GM18508 (cell line): ENCODE measurements at regions not wholly inside any gene's neighbourhood (a gene's known extent, or its start where the extent isn't known, plus 50 kb on each side); places are given as distances from the start of the nearest gene placed in this dataset.
"Not testable (repeated sequence)": the region's sequence is repeated elsewhere in the genome, so short reads cannot be mapped to it uniquely, and the experiment has no call there.

Experiments used
- ATAC-seq: cut with Tn5 transposase; IDR thresholded peaks from one replicate; pipeline ENCODE4 v1.9.1; 2021; ENCODE audit warnings: moderate number of reproducible peaks; ENCODE audit not compliant: insufficient read depth, unreplicated experiment

DNA sequence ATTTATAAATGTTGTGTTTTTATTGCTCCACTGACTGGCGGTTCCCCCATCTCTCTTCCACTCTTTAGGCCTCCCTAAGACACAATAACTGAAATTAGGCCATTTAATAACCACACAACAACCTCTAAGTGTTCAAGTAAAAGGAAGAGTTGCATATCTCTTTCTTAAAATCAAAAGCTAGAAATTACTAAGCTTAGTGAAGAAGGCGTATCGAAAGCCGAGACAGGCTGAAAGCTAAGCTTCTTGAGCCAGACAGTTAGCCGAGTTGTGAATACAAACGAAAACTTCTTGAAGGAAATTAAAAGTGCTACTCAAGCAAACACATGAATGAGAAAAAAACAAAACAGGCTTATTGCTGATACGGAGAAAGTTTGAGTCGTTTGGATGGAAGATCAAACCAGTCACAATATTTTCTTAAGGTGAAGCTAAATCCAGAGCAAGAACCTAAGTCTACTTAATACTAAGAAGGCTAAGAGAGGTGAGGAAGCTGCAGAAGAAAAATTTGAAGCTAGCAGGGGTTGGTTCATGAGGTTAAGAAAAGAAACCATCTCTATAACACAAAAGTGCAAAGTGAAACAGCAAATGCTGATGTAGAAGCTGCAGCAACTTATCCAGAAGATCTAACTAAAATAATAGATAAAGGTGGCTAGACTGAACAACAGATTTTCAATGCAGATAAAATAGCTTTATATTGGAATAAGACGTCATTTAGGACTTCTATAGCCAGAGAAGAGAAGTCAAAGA is 194.0 kb upstream of the TTC29 start:
- no peak for ATAC-seq

DNA sequence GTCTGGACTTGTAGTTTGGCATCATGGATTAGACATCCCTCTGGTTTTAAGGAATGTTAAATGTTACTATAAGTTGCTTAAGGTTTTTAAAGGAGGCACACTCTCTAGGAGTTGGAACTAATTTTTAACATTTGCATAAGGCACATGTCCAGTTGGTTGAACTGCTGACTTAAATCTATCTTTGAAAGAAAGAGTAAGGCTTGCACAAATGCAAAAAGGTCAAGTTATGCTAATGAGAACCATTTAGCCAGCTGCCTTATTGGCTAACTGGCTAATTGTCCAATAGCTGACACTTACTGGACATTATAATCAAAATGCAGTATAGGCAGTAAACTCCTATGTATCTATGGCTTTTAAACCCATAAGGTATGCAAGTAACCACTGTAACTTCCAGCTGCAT is 206.1 kb upstream of the TTC29 start:
- ATAC-seq, result no peak

DNA sequence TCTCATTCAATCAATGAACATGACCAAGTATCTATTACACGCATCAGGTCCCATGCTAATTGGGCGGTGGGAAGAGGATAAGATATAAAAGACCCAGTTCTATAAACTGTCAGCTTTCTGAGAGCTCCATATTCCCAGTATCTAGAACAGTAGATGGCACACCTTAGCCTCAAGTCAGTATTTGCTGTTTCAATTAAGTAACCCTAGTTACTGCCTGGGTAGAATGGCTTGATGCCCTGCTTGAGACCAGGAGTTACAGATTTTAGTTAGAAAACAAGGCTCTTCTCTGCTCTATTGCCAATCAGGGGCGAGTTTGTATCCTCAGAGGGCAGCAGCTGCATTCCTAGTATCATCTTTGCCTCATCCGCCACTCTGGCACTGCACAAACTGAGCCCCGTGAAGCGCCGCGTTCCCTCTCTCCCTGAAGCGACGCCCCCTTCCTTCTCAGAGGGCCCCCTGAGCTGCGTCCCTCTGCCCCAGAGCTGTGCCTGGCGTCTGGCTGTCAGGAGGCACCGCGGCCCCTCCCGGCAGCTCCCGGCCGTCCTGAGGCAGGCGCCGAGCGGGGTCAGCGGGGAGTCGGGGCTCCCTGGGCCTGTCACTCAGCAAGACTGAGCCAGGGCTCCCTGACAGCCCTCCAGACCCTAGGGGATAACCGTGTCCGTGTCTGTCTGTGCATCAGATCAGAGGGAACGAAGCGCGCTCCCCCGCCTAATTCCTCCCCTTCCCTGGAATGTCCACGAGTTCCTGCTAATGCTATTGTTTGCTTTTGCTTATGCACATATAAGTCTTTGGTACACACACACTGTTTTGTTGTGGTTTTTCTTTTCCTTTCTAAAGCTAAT is 212.4 kb upstream of the TTC29 start:
- no peak for ATAC-seq

DNA sequence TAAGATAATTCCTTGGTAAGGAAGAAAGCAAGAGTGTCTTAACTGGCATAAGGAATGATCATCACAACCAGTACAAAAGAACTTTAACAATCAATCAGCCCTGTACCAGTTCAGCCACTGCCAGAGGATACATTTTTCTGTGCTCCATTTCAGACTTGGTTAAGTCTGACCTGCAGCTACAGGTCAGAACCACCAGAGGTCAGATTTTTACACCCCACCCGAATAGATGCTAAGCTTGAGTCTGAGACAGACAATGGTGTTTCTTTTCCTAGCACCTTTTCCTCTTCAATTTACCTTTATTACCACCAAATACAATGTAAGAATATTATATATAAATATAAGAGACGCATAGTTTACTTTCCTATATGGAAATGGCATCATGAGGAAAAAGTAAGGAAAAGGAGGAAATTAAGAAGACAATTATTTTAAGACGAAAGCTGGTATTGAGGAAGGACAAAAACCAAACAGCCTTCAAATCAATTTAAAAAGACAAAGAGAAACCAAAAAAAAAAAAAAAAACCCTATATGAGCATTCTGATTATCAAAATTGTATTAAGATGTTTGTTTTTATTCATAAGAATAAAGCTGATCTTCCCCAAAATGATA is 215.3 kb upstream of the TTC29 start:
- ATAC-seq, result peak; percentile 84

DNA sequence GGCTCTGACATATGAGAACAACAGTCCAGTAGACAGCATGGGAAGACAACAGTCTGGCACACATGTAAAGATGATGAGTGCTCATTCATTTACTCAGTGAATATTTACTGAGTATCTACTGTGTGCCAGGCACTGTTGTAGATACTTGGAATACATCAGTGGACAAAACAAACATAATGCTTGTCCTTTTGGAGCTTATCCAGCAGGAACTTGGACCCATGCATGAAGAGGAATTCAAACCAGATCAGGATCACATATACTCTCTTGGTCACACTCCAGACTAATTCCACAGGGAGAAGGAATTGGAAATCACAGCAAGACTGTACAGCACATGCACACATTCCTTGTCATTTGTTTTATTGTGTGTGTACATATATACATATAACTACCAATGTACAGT is 217.6 kb upstream of the TTC29 start:
- ATAC-seq, result no peak

DNA sequence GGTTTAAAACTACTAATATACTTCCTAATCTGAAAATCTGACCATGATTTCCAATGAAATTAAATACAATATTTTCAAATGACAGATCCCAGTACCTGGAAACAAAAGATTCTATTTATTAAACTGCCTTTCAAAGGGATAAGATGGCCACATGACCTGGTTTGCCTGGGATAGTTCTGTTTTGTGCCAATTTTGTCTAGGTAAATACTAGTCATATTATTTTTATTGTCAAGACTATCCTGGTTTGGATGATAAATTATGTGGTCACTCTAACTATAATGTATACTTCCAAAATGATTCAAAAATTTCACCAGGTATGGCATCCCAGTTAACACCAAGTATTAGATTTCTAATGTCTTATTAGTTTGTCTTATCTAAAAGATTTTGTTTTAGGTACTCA is 222.5 kb upstream of the TTC29 start:
- ATAC-seq, result not testable (repeated sequence)

DNA sequence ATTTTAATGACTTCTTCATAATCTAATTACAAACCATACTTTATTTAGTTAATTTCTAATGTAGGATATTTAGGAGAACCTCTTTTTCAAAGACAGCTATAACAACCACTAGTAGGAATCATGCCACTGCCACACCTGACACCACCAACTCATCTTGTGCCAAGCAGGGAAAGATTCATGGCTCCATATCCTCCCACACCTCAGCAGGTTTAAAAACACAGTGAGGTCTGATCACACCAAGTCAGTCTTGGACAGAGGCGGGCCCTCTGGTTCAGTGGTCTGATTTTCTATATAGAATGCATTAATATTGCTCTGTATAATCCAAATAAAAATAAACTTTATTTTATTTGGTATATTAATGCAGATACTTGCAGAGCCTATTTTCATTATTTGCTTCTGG is 227.7 kb upstream of the TTC29 start:
- no peak for ATAC-seq

DNA sequence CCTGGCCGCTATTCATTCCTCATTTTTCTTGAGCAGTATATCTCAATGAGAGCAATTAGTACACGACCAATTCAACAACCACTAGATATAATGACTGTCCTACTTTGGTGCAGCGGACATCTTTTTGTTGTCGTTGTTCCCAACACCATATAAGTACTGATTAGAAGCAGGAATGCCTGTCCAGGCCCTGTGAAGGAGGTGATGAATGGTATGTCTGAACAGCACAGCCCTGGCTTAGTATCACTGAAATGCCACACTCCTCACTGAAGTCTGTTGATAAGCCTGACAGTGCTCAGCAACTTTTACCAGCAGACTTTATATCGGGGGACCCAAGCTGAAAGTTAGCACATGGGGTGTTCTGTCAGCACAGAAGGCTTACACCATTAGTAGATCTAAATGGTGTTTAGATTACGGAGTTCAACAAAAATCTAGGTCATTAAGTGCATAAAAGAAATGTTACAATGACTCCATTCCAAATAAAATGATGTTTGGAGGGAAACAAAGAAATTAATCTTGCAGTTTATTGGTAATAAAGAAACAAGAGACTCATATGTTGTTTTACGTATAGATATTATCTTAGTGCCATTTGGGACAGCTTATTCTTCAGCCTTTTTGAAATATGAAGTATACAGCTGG is 228.3 kb upstream of the TTC29 start:
- no peak for ATAC-seq

DNA sequence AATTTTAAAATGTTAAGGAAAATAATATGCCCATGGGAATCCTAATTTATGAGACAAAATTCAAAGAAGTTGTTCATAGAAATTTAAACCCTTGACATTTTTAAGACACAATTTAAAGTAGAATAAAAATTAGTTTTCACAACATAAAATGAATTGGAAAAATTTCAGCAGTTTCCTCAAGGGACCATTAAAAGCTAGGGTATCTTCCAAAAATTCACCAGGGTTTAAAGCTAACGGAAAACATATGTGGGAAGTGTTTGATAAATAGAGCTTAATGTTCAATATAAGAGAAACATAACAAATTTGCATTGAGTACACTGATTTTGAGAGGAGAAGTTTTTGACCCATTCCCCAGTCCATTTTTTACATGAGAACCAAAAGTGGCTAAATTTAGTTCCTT is 228.9 kb upstream of the TTC29 start:
- ATAC-seq, result no peak

DNA sequence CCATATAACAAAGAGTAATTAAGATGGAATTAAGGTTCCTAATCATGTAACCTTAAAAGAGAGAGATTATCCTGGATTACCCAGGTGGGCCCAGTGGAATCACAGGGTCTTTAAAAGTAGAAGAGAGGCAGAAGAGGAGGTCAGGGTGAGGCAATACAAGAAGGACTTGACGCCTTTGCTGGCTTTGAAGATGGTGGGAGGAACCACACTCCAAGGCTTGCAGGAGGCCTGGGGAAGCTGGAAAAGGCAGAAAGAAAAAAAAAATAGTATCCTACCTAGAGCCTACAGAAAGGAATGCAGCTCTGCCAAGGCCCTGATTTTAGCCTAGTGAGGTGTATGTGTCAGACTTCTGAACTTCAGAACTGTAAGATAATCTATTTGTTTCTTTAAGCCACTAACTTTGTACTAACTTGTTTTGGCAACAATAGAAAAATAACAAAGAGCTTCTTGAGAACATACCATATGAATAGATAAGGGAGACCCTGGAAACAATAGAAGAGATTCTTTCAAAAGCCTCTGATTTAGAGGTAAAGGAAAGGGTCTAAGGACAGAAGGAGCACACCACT is 229.9 kb upstream of the TTC29 start:
- no peak for ATAC-seq

DNA sequence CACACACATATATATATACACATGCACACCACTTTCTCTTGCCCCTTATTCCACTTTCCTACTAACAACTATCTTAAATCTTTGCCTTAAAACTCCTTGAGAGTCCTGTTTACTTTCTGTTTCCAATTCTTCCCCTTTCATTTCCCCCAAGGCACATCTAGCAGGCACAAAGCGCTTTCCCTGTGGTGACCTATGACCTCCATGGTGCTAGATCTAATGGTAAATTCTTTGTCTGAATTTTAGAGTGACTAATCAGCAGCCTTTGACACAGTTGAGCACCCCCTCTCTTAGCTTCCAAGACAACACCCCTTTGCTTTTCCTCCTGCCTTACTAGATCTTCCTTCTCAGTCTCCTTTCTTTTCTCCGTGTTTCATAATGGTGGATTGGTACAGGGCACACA is 236.4 kb upstream of the TTC29 start:
- ATAC-seq, result no peak

DNA sequence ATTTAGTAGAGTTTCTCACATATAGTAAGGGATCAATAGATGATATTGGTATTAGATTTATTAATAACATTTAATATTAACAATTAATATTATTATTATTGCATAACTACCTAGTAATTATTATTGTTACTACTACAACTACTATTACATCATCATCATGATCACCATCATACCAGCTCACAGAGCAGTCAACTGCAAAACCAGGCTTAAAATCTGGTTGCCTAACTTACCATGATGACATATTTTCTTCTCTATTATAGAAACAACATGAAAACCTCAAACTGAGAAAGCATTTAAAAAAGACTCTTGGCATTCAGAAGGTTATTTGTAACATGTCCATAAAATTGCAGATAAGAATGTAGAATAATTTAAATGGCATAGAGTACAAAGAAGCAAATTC is 247.0 kb upstream of the TTC29 start:
- no peak for ATAC-seq

DNA sequence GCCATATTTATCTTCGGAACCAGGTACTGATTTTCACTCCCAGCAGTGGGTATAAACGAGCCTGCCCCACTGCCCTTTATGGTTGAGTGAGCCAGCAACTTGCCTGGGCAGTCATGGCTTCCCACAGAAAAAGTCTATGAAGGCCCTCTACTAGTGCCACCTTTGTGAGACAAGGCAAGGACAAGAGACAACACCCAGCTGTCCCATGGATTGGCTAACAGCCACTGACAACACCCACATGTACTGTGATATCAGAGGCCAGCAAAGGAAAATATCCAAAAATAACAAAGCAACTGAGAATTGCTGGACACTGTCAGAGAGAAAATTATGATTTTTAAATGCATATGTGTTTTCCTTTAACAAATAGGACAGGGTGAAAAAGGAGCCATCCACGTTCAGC is 248.4 kb upstream of the TTC29 start:
- no peak for ATAC-seq

DNA sequence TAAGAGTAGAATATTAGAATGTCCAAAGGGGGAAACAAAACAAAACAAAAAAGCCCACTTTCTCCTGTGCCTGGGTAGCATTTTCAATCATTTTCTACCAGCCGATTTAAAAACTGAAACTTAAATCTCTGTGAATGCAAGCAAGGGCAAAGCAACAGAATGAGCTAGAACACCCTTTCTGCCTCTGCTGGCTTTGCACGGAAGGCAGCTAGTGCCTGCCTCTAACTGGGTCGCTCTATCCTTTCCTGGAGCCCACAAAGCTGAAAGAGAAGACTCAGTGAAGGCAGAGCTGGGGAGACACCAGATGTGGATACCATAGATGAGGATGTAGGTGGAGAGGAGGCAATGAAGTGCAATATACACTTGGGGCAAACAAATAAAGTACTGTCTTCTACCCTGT is 248.9 kb upstream of the TTC29 start:
- no peak for ATAC-seq

DNA sequence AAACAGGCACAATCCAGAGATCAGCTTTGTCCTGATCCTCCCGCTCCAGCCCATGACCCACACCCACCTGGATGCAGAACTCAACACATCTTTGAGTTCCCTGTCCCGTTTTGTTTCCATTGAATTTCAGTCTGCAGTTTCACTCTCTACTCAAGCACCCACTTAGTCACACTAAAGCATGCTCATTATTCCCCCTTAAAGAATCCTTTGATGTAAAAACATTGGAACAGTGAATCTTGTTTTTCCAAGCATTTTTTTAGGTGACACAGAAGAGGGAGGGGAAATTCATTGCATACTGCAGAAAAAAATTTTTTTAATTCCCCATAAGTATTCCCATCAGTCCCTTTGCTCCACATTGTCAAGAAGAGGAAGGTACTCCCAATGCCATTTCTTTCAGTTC is 249.7 kb upstream of the TTC29 start:
- ATAC-seq, result no peak

DNA sequence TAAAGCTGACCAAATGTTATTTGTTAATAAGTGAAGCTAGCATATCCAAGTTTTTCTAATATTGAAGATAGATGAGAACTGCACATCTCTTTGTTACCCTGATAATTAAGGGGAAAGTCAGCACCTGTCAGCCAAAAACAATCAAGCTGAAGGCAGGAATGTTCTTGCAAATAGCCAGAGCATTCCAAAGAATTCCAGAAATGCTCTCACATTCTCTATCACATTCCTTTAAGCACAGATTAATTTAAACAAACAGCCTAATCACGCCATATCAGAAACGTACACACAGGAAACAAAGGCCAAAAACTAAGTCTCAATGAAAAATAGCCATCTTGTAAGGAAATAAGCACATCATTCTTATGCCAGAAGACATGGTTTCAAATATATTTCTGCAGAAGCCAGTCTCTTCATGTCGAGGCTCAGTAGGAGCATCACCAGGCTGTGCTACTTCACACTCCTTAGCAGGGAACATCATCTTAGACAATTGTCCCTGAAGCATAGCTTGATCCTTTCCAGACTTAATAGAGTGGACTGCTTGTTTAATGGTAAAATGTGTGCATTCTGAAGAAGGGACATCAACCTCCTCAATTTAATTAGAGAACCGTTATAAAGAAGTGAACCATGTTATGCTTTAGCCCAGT is 252.9 kb upstream of the TTC29 start:
- ATAC-seq, result no peak

DNA sequence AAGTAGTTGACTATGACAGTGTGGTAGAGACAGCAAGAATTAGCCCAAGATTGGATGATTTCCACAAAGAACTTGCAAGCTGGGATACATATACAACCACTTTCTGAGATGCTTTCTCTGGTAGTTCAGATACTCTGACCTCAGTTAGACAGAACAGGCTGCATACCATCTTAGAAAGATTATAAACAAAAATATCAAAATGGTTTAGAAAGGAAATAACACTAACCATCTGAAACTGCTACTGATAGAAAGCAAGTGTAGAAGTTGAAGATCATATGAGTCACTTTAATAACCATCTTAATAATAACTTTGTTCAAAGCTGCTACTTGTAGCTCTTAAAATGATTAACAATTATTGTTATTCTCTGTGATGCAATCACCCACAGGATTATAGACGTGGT is 255.4 kb upstream of the TTC29 start:
- ATAC-seq, result no peak

DNA sequence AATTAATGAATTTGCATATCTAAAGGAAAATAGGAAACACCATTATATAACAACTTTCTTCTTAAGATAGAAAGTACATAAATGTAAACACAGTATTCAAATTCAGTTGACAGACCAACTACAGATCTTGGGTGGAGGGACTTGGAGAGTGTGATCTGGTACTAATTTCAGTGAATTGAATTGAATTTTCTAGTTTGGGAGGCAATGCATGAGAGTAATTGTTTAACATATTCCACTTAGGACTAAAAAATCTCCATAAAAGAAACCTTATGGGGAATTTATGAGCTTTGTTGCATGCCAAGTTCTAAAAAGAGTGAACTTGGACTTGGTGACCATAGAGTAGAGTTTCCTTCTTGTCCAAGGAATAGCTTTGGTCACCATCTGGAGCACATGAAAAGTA is 261.1 kb upstream of the TTC29 start:
- no peak for ATAC-seq

DNA sequence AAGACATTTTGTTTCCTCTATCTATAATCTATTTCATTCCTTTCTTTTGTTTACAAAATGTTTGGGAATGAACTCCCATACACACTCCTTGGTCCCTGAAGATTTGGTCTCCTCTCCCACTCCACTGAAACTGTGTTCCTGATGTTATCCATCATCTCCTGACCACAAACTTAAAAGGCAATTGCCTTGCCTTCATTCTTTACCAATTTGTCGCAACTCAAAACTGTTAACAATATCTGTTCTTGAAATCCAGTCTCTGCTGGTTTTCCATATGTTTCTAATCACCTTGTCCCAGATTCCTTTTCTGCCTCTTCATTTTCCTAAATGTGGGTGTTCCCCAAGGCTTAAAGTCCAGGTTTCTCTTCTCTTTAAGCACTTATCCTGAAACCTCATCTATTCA is 262.2 kb upstream of the TTC29 start:
- no peak for ATAC-seq

DNA sequence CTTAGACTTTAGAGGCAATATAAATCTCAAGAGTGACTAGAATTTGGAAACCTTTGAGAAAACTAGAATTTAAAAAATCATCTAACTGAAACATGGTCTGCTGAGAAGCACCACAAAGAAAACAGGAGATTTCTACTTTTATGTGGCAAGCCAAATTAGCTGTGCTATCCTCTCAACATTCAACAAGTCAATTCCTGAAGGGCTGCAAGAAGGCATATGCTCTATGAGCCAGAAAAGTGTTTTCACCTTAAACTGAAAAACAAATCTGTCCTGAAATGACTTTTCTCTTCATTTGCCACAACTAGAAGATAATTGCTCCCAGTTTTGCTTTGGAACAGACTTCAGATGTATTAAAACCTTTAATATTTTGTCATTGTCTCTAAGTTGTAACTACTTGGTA is 263.2 kb upstream of the EDNRA start:
- no peak for ATAC-seq
